NB4 (cell line): ENCODE measurements at regions not wholly inside any gene's neighbourhood (a gene's known extent, or its start where the extent isn't known, plus 50 kb on each side); places are given as distances from the start of the nearest gene placed in this dataset.

ENCODE experiments used
- CTCF ChIP-seq: IDR thresholded peaks from one replicate; pipeline ENCODE4 v1.5.1; 2012; ENCODE audit warnings: low read depth, low read length
- MYC ChIP-seq: IDR thresholded peaks from 2 replicates; pipeline ENCODE4 v1.6.1; 2011; ENCODE audit warnings: low read depth, low read length
- POLR2A ChIP-seq: IDR thresholded peaks from 2 replicates; pipeline ENCODE4 v1.6.1; 2011; ENCODE audit warnings: mild to moderate bottlenecking; ENCODE audit not compliant: insufficient read length; ENCODE audit errors: extremely low read depth

DNA sequence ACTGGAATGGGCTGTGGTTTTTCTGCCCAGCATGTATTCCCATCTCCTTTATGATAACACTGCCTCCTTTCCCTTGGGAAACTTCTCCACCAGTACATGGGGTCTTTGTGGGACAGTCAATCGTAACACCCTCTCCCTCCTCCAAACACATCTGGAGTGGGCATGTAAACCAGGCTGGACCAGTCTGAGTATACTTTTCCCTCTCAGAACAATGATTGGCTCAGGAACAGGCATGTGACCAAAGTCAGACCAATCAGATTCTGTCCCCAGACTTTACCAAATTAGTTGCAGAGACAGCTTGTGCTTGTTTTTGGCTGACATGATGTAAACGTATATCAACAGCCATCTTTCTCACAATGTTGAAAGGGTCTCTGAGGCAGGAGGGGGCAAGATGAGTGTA is 97.1 kb upstream of the CRBN start:
- TF ChIP-seq CTCF, result no peak
- TF ChIP-seq POLR2A, result no peak
- no peak for TF ChIP-seq MYC
